ENCODE measurements at regions not wholly inside any gene's neighbourhood (a gene's known extent, or its start where the extent isn't known, plus 50 kb on each side); places are given as distances from the start of the nearest gene placed in this dataset.

GRCh38 chr13:69458013-69458412 lies 649.6 kb upstream of the ATXN8OS start:
- no peak overlapping the region for H3K4me3 Mint-ChIP-seq (ENCODE audit: unreplicated experiment)
- Histone ChIP-seq H3K79me2 (ENCODE audit: insufficient read depth, low read length) (no peaks in the 10 kb centered on the region), H3K4me3 (ENCODE audit: insufficient read depth, low read depth, low read length) (no peak overlapping the region), H2AFZ (ENCODE audit: low read depth, low read length) (no peak overlapping the region), H3K27ac (ENCODE audit: low read depth, low read length) (no peak overlapping the region), H3K9me3 (ENCODE audit: insufficient read depth, low read depth, low read length) (no peaks in the 10 kb centered on the region), H3K36me3 (ENCODE audit: insufficient read depth, low read length) (no peaks in the 10 kb centered on the region), H3K4me1 (ENCODE audit: insufficient read depth, low read length) (no peaks in the 10 kb centered on the region), H3K9ac (ENCODE audit: low read length) (no peak overlapping the region), H3K27me3 (ENCODE audit: insufficient read depth, low read length) (no peaks in the 10 kb centered on the region), H4K20me1 (ENCODE audit: insufficient read depth, low read length) (no peaks in the 10 kb centered on the region), H3K4me2 (ENCODE audit: low read length) (no peak overlapping the region)
- FAIRE-seq, result no peak
- no peak for DNase-seq (ENCODE audit: low read depth)
- TF ChIP-seq, protein P1, sequence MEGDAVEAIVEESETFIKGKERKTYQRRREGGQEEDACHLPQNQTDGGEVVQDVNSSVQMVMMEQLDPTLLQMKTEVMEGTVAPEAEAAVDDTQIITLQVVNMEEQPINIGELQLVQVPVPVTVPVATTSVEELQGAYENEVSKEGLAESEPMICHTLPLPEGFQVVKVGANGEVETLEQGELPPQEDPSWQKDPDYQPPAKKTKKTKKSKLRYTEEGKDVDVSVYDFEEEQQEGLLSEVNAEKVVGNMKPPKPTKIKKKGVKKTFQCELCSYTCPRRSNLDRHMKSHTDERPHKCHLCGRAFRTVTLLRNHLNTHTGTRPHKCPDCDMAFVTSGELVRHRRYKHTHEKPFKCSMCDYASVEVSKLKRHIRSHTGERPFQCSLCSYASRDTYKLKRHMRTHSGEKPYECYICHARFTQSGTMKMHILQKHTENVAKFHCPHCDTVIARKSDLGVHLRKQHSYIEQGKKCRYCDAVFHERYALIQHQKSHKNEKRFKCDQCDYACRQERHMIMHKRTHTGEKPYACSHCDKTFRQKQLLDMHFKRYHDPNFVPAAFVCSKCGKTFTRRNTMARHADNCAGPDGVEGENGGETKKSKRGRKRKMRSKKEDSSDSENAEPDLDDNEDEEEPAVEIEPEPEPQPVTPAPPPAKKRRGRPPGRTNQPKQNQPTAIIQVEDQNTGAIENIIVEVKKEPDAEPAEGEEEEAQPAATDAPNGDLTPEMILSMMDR (IDR thresholded peaks at IDR 0.05; ENCODE audit: insufficient read depth, low read depth, low read length), result no peak
- TF ChIP-seq EZH2 (IDR thresholded peaks at IDR 0.05; ENCODE audit: insufficient read depth, low read length), result no peak
- no peaks in the 10 kb centered on the region for H3K27me3 Mint-ChIP-seq (ENCODE audit: low read depth, unreplicated experiment)
- H3K9me3 Mint-ChIP-seq (ENCODE audit: unreplicated experiment), result no peaks in the 10 kb centered on the region
- H3K36me3 Mint-ChIP-seq (ENCODE audit: low read depth, unreplicated experiment), result no peaks in the 10 kb centered on the region
- H3K4me1 Mint-ChIP-seq (ENCODE audit: low read depth, unreplicated experiment), result no peaks in the 10 kb centered on the region
- no peak overlapping the region for H3K27ac Mint-ChIP-seq (ENCODE audit: unreplicated experiment)

DNA sequence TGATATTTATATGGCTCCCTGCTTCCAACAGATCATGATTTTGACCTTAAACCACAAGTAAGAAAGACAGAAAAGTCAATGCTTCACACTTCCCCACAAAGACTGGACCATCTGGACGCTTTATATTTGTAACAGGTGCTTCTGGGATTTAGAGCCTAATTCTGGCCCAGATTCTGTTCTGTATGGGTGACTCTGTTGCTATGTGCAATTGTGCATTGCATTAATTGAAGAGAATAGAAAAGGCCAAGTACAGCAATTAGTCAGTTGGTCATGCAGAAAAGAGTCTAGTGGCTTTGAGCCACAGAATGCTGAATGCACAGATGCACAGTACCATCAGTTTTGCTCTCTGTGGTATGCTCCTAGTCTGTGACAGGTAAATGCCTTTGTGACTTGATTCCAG lies 657.4 kb upstream of the ATXN8OS start:
- Histone ChIP-seq H3K79me2 (ENCODE audit: insufficient read depth, low read length) (no peaks in the 10 kb centered on the region), H3K4me1 (ENCODE audit: insufficient read depth, low read length) (no peaks in the 10 kb centered on the region), H3K27ac (ENCODE audit: low read depth, low read length) (no peak overlapping the region), H2AFZ (ENCODE audit: low read depth, low read length) (no peak overlapping the region), H3K9me3 (ENCODE audit: insufficient read depth, low read depth, low read length) (no peaks in the 10 kb centered on the region), H3K36me3 (ENCODE audit: insufficient read depth, low read length) (no peaks in the 10 kb centered on the region), H3K4me3 (ENCODE audit: insufficient read depth, low read depth, low read length) (no peak overlapping the region), H3K27me3 (ENCODE audit: insufficient read depth, low read length) (no peaks in the 10 kb centered on the region), H4K20me1 (ENCODE audit: insufficient read depth, low read length) (no peaks in the 10 kb centered on the region), H3K9ac (ENCODE audit: low read length) (no peak overlapping the region), H3K4me2 (ENCODE audit: low read length) (no peak overlapping the region)
- no peak for FAIRE-seq
- no peaks in the 10 kb centered on the region for H3K9me3 Mint-ChIP-seq (ENCODE audit: unreplicated experiment)
- H3K27me3 Mint-ChIP-seq (ENCODE audit: low read depth, unreplicated experiment), result no peaks in the 10 kb centered on the region
- no peak for DNase-seq (ENCODE audit: low read depth)
- no peak overlapping the region for H3K4me3 Mint-ChIP-seq (ENCODE audit: unreplicated experiment)
- TF ChIP-seq, protein P1 (IDR thresholded peaks at IDR 0.05; ENCODE audit: insufficient read depth, low read depth, low read length), result no peak
- no peak for TF ChIP-seq EZH2 (IDR thresholded peaks at IDR 0.05; ENCODE audit: insufficient read depth, low read length)
- H3K27ac Mint-ChIP-seq (ENCODE audit: unreplicated experiment), result no peak overlapping the region
- no peaks in the 10 kb centered on the region for H3K4me1 Mint-ChIP-seq (ENCODE audit: low read depth, unreplicated experiment)
- no peaks in the 10 kb centered on the region for H3K36me3 Mint-ChIP-seq (ENCODE audit: low read depth, unreplicated experiment)

- FAIRE-seq (no peak), DNase-seq (ENCODE audit: low read depth) (no peak)
- H4K20me1 ChIP-seq (ENCODE audit: insufficient read depth, low read length), result no peaks in the 10 kb centered on the region
- Mint-ChIP-seq H3K27ac (ENCODE audit: unreplicated experiment) (no peak overlapping the region), H3K4me3 (ENCODE audit: unreplicated experiment) (no peak overlapping the region), H3K27me3 (ENCODE audit: low read depth, unreplicated experiment) (no peaks in the 10 kb centered on the region), H3K4me1 (ENCODE audit: low read depth, unreplicated experiment) (no peaks in the 10 kb centered on the region), H3K9me3 (ENCODE audit: unreplicated experiment) (peaks cover 17% of the 10 kb centered on the region), H3K36me3 (ENCODE audit: low read depth, unreplicated experiment) (no peaks in the 10 kb centered on the region)
- no peaks in the 10 kb centered on the region for H3K36me3 ChIP-seq (ENCODE audit: insufficient read depth, low read length)
- H3K9me3 ChIP-seq (ENCODE audit: insufficient read depth, low read depth, low read length), result peaks cover 5% of the 10 kb centered on the region
- no peak overlapping the region for H3K27ac ChIP-seq (ENCODE audit: low read depth, low read length)
- TF ChIP-seq, protein P1 (IDR thresholded peaks at IDR 0.05; ENCODE audit: insufficient read depth, low read depth, low read length), result no peak
- TF ChIP-seq EZH2 (IDR thresholded peaks at IDR 0.05; ENCODE audit: insufficient read depth, low read length), result no peak
- no peak overlapping the region for H3K4me3 ChIP-seq (ENCODE audit: insufficient read depth, low read depth, low read length)
- H3K79me2 ChIP-seq (ENCODE audit: insufficient read depth, low read length), result no peaks in the 10 kb centered on the region
- H3K27me3 ChIP-seq (ENCODE audit: insufficient read depth, low read length), result no peaks in the 10 kb centered on the region
- H3K9ac ChIP-seq (ENCODE audit: low read length), result no peak overlapping the region
- no peak overlapping the region for H2AFZ ChIP-seq (ENCODE audit: low read depth, low read length)
- H3K4me1 ChIP-seq (ENCODE audit: insufficient read depth, low read length), result no peaks in the 10 kb centered on the region
- no peak overlapping the region for H3K4me2 ChIP-seq (ENCODE audit: low read length)
Observed at GRCh38 chr13:69425235-69425634, 682.4 kb upstream of the ATXN8OS start.
